A673 (cell line): ENCODE measurements at regions not wholly inside any gene's neighbourhood (a gene's known extent, or its start where the extent isn't known, plus 50 kb on each side); places are given as distances from the start of the nearest gene placed in this dataset.

Experiments used
- BruUV-seq: library from RNA; stranded (reverse); fragments of 400-500 nt; replicated peaks from 2 replicates; lab custom pipeline; 2021; lab: Mats Ljungman, UMichigan
- CTCF ChIA-PET: fragments of 300-600 bp; sonication (Branson Sonifier 250); formaldehyde crosslinking; loops from one replicate; lab custom pipeline; 2022; ENCODE audit warnings: antibody characterized with exemption; lab: Charles Lee
- POLR2A ChIA-PET: fragments of 300-600 bp; sonication (Branson Sonifier 250); formaldehyde crosslinking; loops from one replicate; lab custom pipeline; 2022; ENCODE audit warnings: antibody characterized with exemption; ENCODE audit not compliant: low non-redundant PET; lab: Charles Lee
- DNase-seq: peaks from one replicate; pipeline ENCODE4 v3.0.0-alpha.2; 2015; ENCODE audit warnings: low spot score
- H3K27ac ChIP-seq: fragments of 200-600 bp; sonication (generic); 2 replicates; pipeline ENCODE4 v1.5.1; 2016; ENCODE audit warnings: mixed run types, low read depth, mild to moderate bottlenecking, mixed read lengths, antibody characterized with exemption, low read length; ENCODE audit not compliant: poor library complexity, severe bottlenecking
- H3K27me3 ChIP-seq: fragments of 200-600 bp; sonication (generic); replicated peaks from 2 replicates; pipeline ENCODE4 v1.6.1; 2017; ENCODE audit warnings: mixed run types, low read depth, mild to moderate bottlenecking, mixed read lengths, antibody characterized with exemption, low read length; ENCODE audit not compliant: insufficient read depth, poor library complexity
- H3K36me3 ChIP-seq: fragments of 200-600 bp; sonication (generic); 2 replicates; pipeline ENCODE4 v1.6.1; 2016; ENCODE audit warnings: mixed run types, mild to moderate bottlenecking, mixed read lengths, antibody characterized with exemption, low read length; ENCODE audit not compliant: insufficient read depth, poor library complexity, severe bottlenecking
- H3K4me1 ChIP-seq: fragments of 200-600 bp; sonication (generic); 2 replicates; pipeline ENCODE4 v1.6.1; 2017; ENCODE audit warnings: mixed run types, mild to moderate bottlenecking, mixed read lengths, antibody characterized with exemption, low read length; ENCODE audit not compliant: insufficient read depth, poor library complexity, severe bottlenecking
- H3K4me3 ChIP-seq: fragments of 200-600 bp; sonication (generic); 2 replicates; pipeline ENCODE4 v1.5.1; 2016; ENCODE audit warnings: low read depth, mixed run types, mild to moderate bottlenecking, mixed read lengths, low read length; ENCODE audit not compliant: poor library complexity, severe bottlenecking
- H3K9me3 ChIP-seq: fragments of 200-600 bp; sonication (generic); 2 replicates; pipeline ENCODE4 v1.6.1; 2016; ENCODE audit warnings: mixed run types, low read depth, mild to moderate bottlenecking, mixed read lengths, antibody characterized with exemption, low read length; ENCODE audit not compliant: poor library complexity, severe bottlenecking
- EZH2 ChIP-seq: fragments of 200-600 bp; sonication (generic); IDR thresholded peaks from 2 replicates; pipeline ENCODE4 v1.6.1; 2017; ENCODE audit warnings: borderline replicate concordance, low read depth, mild to moderate bottlenecking, mixed read lengths, antibody characterized with exemption, low read length; ENCODE audit not compliant: poor library complexity, severe bottlenecking
- intact Hi-C: fragments of 100-400 bp; cut with micrococcal nuclease; formaldehyde crosslinking; loops from one replicate; pipeline ENCODE4 v1.10.0; 2022; ENCODE audit not compliant: unreplicated experiment
- TF ChIP-seq, protein P1 (sequence below): fragments of 300-800, 200-600 bp; sonication (generic); conservative IDR thresholded peaks from 2 replicates; pipeline ENCODE4 v1.5.1; 2017; ENCODE audit warnings: low read depth, mild to moderate bottlenecking, antibody characterized with exemption, low read length, moderate library complexity, mixed read lengths

DNA sequence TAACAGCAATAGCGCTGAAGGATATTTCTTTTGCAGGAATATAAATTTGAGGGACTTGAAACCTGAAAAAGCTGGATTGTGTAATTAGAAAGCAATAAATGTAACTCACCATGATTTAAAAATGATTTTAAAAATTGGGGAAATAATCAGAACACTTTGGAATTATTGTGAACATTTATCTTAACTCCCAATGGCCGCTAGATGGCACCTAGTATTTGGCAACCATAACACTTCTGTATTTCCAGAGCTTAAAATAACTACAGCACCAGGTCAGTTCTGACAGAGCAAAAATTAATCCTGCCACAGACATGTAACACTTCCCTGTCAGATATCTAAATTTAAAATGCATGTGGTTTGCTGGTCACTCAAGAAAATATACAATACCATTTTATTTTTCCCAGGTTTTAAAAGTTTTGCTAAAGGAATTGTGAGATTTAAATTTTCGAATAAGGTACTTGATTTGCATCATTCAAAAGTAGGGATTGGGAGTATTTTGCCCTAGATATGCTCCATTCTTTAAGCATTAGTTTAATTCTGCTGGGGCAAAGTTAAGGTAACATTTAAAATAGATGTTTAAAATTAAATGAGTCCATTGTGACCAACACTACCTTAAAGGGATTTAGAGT is 144.5 kb downstream of the PPP1R3A start:
- ChIA-PET CTCF (interaction anchor here (0.5 kb wide), 1 partner anchor 588 kb away, joined by 3 read pairs; no protein-coding TSS in a partner anchor), POLR2A (no interaction called here)
- BruUV-seq, result no TSS peak
- H3K4me1 ChIP-seq, result no peaks in the 10 kb centered on the region
- H3K36me3 ChIP-seq, result no peaks in the 10 kb centered on the region
- no peak overlapping the region for H3K27ac ChIP-seq
- no peak overlapping the region for H3K4me3 ChIP-seq
- peak; percentile 58 for DNase-seq
- peaks cover 15% of the 10 kb centered on the region for H3K27me3 ChIP-seq
- intact Hi-C loops, result no loop called here
- TF ChIP-seq, protein P1, sequence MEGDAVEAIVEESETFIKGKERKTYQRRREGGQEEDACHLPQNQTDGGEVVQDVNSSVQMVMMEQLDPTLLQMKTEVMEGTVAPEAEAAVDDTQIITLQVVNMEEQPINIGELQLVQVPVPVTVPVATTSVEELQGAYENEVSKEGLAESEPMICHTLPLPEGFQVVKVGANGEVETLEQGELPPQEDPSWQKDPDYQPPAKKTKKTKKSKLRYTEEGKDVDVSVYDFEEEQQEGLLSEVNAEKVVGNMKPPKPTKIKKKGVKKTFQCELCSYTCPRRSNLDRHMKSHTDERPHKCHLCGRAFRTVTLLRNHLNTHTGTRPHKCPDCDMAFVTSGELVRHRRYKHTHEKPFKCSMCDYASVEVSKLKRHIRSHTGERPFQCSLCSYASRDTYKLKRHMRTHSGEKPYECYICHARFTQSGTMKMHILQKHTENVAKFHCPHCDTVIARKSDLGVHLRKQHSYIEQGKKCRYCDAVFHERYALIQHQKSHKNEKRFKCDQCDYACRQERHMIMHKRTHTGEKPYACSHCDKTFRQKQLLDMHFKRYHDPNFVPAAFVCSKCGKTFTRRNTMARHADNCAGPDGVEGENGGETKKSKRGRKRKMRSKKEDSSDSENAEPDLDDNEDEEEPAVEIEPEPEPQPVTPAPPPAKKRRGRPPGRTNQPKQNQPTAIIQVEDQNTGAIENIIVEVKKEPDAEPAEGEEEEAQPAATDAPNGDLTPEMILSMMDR, result peak; percentile 69
- no peak for TF ChIP-seq EZH2
- H3K9me3 ChIP-seq, result no peaks in the 10 kb centered on the region

DNA sequence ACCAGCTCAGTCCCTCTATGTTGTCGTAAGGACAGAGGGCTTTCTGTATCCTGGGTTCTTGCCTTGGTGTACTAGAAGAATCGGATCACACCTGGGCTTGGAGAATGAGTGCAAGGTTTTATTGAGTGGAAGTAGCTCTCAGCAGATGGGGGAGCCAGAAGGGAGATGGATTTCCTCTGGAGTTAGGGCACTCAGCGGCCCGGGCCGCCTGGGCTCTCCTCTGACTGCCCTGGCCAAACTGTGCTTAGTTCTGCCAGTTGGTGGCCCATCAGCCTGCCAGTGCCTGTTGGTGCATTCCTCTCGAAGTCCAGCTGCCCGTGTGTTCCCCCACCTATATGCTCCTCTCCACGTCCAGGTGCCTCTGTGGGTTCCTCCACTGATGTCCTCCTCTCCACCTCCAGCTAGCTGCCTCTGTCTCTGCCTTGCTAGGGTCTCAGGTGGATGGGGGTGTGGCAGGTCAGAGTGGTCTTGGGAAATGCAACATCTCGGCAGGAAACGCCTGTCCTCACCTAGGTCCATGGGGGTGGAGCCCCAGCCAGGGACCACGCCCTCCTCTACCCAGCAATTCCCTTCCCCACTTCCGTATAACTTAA is 148.6 kb downstream of the PPP1R3A start:
- no peaks in the 10 kb centered on the region for H3K4me1 ChIP-seq
- H3K27me3 ChIP-seq, result peaks cover 19% of the 10 kb centered on the region
- H3K36me3 ChIP-seq, result no peaks in the 10 kb centered on the region
- CTCF ChIA-PET, result no interaction called here
- DNase-seq, result no peak
- H3K9me3 ChIP-seq, result no peaks in the 10 kb centered on the region
- intact Hi-C loops, result no loop called here
- POLR2A ChIA-PET, result no interaction called here
- BruUV-seq, result no TSS peak
- TF ChIP-seq EZH2, result no peak
- TF ChIP-seq, protein P1, result no peak
- no peak overlapping the region for H3K4me3 ChIP-seq
- no peak overlapping the region for H3K27ac ChIP-seq

GRCh38 chr7:113768387-113768786 is 150.4 kb downstream of the PPP1R3A start:
- CTCF ChIA-PET, result no interaction called here
- Histone ChIP-seq H3K36me3 (no peaks in the 10 kb centered on the region), H3K4me3 (no peak overlapping the region), H3K4me1 (no peaks in the 10 kb centered on the region), H3K9me3 (no peaks in the 10 kb centered on the region), H3K27me3 (peaks cover 15% of the 10 kb centered on the region), H3K27ac (no peak overlapping the region)
- POLR2A ChIA-PET, result no interaction called here
- intact Hi-C loops, result no loop called here
- BruUV-seq, result no TSS peak
- DNase-seq, result no peak
- TF ChIP-seq, protein P1, result no peak
- TF ChIP-seq EZH2, result no peak
